Endothelial cell of umbilical vein (primary cell): ENCODE measurements at regions not wholly inside any gene's neighbourhood (a gene's known extent, or its start where the extent isn't known, plus 50 kb on each side); places are given as distances from the start of the nearest gene placed in this dataset.

Source experiments
- BruUV-seq: library from RNA; stranded (reverse); fragments of 400-500 nt; replicated peaks from 2 replicates; lab custom pipeline; 2021; lab: Mats Ljungman, UMichigan
- CTCF ChIA-PET: fragments of 300-600, 350-600 bp; sonication (Branson Sonifier 250); formaldehyde crosslinking; loops from one replicate; lab custom pipeline; 2021; ENCODE audit warnings: antibody characterized with exemption, inconsistent platforms; lab: Charles Lee
- POLR2A ChIA-PET: fragments of 300-600, 350-600 bp; sonication (Branson Sonifier 250); formaldehyde crosslinking; loops from one replicate; lab custom pipeline; 2021; ENCODE audit warnings: antibody characterized with exemption, inconsistent platforms; lab: Charles Lee
- DNase-seq: peaks from one replicate; pipeline ENCODE4 v3.0.0-alpha.2; 2011; ENCODE audit warnings: low read depth, low spot score
- FAIRE-seq: peaks from 2 replicates; lab custom pipeline; 2011; peaks lifted over from hg19 to GRCh38; lab: Jason Lieb, UNC
- H2AFZ ChIP-seq: 2 replicates; pipeline ENCODE4 v1.6.0; 2012; ENCODE audit warnings: low read depth, low read length, control low read depth, inconsistent platforms
- H3K27ac ChIP-seq: 2 replicates; pipeline ENCODE4 v1.5.1; 2011; ENCODE audit warnings: low read depth, mild to moderate bottlenecking, control low read depth, low read length, moderate library complexity; ENCODE audit not compliant: insufficient read depth
- H3K27me3 ChIP-seq, 2 experiments: 2 replicates each; pipeline versions ENCODE4 v1.6.0 to v1.6.1; 2011; ENCODE audit warnings: low read length in 2 of 2, mixed read lengths in 1 of 2; ENCODE audit not compliant: control insufficient read depth in 2 of 2, insufficient read depth in 2 of 2
- H3K36me3 ChIP-seq, 2 experiments: 2 replicates in 1 of 2; 3 replicates in 1 of 2; pipeline ENCODE4 v1.5.1; 2011; ENCODE audit warnings: low read length in 2 of 2, mild to moderate bottlenecking in 1 of 2, moderate library complexity in 1 of 2; ENCODE audit not compliant: control insufficient read depth in 2 of 2, insufficient read depth in 2 of 2; ENCODE audit errors: extremely low read depth in 1 of 2
- H3K4me1 ChIP-seq: 3 replicates; pipeline ENCODE4 v1.5.1; 2011; ENCODE audit warnings: mild to moderate bottlenecking, low read length; ENCODE audit not compliant: control insufficient read depth, insufficient read depth; ENCODE audit errors: extremely low read depth
- H3K4me2 ChIP-seq: 2 replicates; pipeline ENCODE4 v1.6.1; 2011; ENCODE audit warnings: low read length, control low read depth, mixed read lengths; ENCODE audit not compliant: insufficient read depth
- H3K4me3 ChIP-seq, 3 experiments: fragments of 200-600 bp in 1 of 3; sonication (generic), shearing (Covaris generic) in 1 of 3; replicated peaks in 1 of 3; 2 replicates each; pipeline ENCODE4 v1.5.1; 2011 to 2016; ENCODE audit warnings: control low read depth in 3 of 3, low read length in 3 of 3, mild to moderate bottlenecking in 2 of 3, inconsistent platforms in 1 of 3, low read depth in 1 of 3, moderate library complexity in 1 of 3; ENCODE audit not compliant: insufficient read depth in 1 of 3
- H3K79me2 ChIP-seq: 2 replicates; pipeline ENCODE4 v1.6.0; 2012; ENCODE audit warnings: low read length, inconsistent platforms; ENCODE audit not compliant: control insufficient read depth, insufficient read depth
- H3K9ac ChIP-seq: replicated peaks from 2 replicates; pipeline ENCODE3; 2011; ENCODE audit warnings: low read length, control low read depth; ENCODE audit not compliant: insufficient read depth; ENCODE audit errors: extremely low read depth
- H3K9me1 ChIP-seq: replicated peaks from 3 replicates; pipeline ENCODE4 v1.6.0; 2011; ENCODE audit warnings: mild to moderate bottlenecking, low read length; ENCODE audit not compliant: control insufficient read depth, insufficient read depth; ENCODE audit errors: extremely low read depth
- H3K9me3 ChIP-seq: replicated peaks from 2 replicates; pipeline ENCODE4 v1.5.1; 2012; ENCODE audit warnings: low read length, inconsistent platforms; ENCODE audit not compliant: control insufficient read depth, insufficient read depth
- H4K20me1 ChIP-seq: replicated peaks from 2 replicates; pipeline ENCODE3; 2011; ENCODE audit warnings: mild to moderate bottlenecking, low read length; ENCODE audit not compliant: control insufficient read depth, insufficient read depth; ENCODE audit errors: extremely low read depth
- CTCF ChIP-seq, 2 donors: IDR thresholded peaks; 1 replicate in 1 of 2; 2 replicates in 1 of 2; pipeline ENCODE4 v1.5.1; 2011; ENCODE audit warnings: low read length in 2 of 2, mild to moderate bottlenecking in 2 of 2, moderate library complexity in 2 of 2, control low read depth in 1 of 2, inconsistent platforms in 1 of 2, low read depth in 1 of 2; ENCODE audit not compliant: insufficient read depth in 1 of 2; ENCODE audit errors: extremely low read depth in 1 of 2
- EZH2 ChIP-seq: IDR thresholded peaks from 2 replicates; pipeline ENCODE4 v1.6.1; 2012; ENCODE audit warnings: borderline replicate concordance, low read depth, mild to moderate bottlenecking, moderate library complexity, low read length, inconsistent platforms; ENCODE audit not compliant: severe bottlenecking
- FOS ChIP-seq: IDR thresholded peaks from 2 replicates; pipeline ENCODE4 v1.6.1; 2011; ENCODE audit warnings: mild to moderate bottlenecking, low read length, moderate library complexity, borderline replicate concordance; ENCODE audit not compliant: insufficient read depth
- GATA2 ChIP-seq: IDR thresholded peaks from 2 replicates; pipeline ENCODE4 v1.7.0; 2011; ENCODE audit warnings: low read depth, mild to moderate bottlenecking, moderate library complexity, mixed read lengths, low read length; ENCODE audit not compliant: insufficient read length, insufficient read depth
- JUN ChIP-seq: IDR thresholded peaks from 2 replicates; pipeline ENCODE4 v1.6.1; 2011; ENCODE audit warnings: borderline replicate concordance, low read depth; ENCODE audit not compliant: insufficient read length, insufficient read depth
- MYC ChIP-seq: IDR thresholded peaks from one replicate; pipeline ENCODE4 v1.6.1; 2011; ENCODE audit warnings: mild to moderate bottlenecking, low read depth, low read length
- POLR2A ChIP-seq: IDR thresholded peaks from 2 replicates; pipeline ENCODE4 v1.6.1; 2012; ENCODE audit warnings: low read depth, mild to moderate bottlenecking, control low read depth, low read length
- POLR2AphosphoS5 ChIP-seq: IDR thresholded peaks from 2 replicates; pipeline ENCODE4 v1.6.1; 2012; ENCODE audit warnings: low read depth, mild to moderate bottlenecking, control low read depth, low read length, moderate library complexity; ENCODE audit not compliant: insufficient read depth
- dilution Hi-C: fragments of 300-500 bp; cut with MboI; formaldehyde crosslinking; loops from one replicate; pipeline ENCODE4 v1.15.0; 2019; ENCODE audit warnings: low sequenced_read_pairs; ENCODE audit not compliant: extremely low pct_ligation_motif_present
- intact Hi-C: fragments of 100-400 bp; cut with micrococcal nuclease; formaldehyde crosslinking; loops from one replicate; pipeline ENCODE4 v1.10.0; 2022
- TF ChIP-seq, protein P1 (sequence below): IDR thresholded peaks from 2 replicates; pipeline ENCODE4 v1.6.1; 2011; ENCODE audit not compliant: insufficient read depth, insufficient read length

GRCh38 chr4:149140841-149141240, 674.8 kb downstream of the IQCM start:
- ChIA-PET CTCF (interaction anchor here (1.5 kb wide), 1 partner anchor 28 kb away, joined by 3 read pairs; no protein-coding TSS in a partner anchor), POLR2A (no interaction called here)
- DNase-seq (no peak), FAIRE-seq (no peak)
- Histone ChIP-seq H3K9me3 (no peaks in the 10 kb centered on the region), H3K4me3 (no peak overlapping the region), H2AFZ (no peak overlapping the region), H3K36me3 (no peaks in the 10 kb centered on the region), H3K9me1 (no peaks in the 10 kb centered on the region), H3K79me2 (no peaks in the 10 kb centered on the region), H4K20me1 (no peaks in the 10 kb centered on the region), H3K27me3 (no peaks in the 10 kb centered on the region), H3K4me2 (no peak overlapping the region), H3K27ac (no peak overlapping the region), H3K9ac (no peak overlapping the region), H3K4me1 (no peaks in the 10 kb centered on the region)
- dilution Hi-C loops = no loop called here
- intact Hi-C loops = no loop called here
- TF ChIP-seq, protein P1, sequence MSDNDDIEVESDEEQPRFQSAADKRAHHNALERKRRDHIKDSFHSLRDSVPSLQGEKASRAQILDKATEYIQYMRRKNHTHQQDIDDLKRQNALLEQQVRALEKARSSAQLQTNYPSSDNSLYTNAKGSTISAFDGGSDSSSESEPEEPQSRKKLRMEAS = no peak
- no peak for TF ChIP-seq JUN
- BruUV-seq = no TSS peak

- TF ChIP-seq JUN = no peak
- TF ChIP-seq GATA2 = no peak
- TF ChIP-seq FOS = no peak
- no peak for TF ChIP-seq EZH2
- no peak for TF ChIP-seq CTCF (IDR thresholded peaks at IDR 0.05; ENCODE audit: extremely low read depth in 1 of 2, insufficient read depth in 1 of 2, low read depth in 1 of 2, low read length in 2 of 2)
- TF ChIP-seq, protein P1 = no peak
- no peak for TF ChIP-seq POLR2AphosphoS5
- TF ChIP-seq POLR2A = no peak
- no peak for TF ChIP-seq MYC
- H3K4me2 ChIP-seq = no peak overlapping the region
- no peaks in the 10 kb centered on the region for H3K36me3 ChIP-seq
- H3K9me1 ChIP-seq = no peaks in the 10 kb centered on the region
- H3K27me3 ChIP-seq = no peaks in the 10 kb centered on the region
- FAIRE-seq (no peak), DNase-seq (no peak)
- no peak overlapping the region for H3K27ac ChIP-seq
- dilution Hi-C loops (no loop called here), intact Hi-C loops (no loop called here)
- BruUV-seq = no TSS peak
- no peak overlapping the region for H3K4me3 ChIP-seq
- ChIA-PET POLR2A (no interaction called here), CTCF (no interaction called here)
- H3K79me2 ChIP-seq = no peaks in the 10 kb centered on the region
- H3K9ac ChIP-seq = no peak overlapping the region
- H3K4me1 ChIP-seq = no peaks in the 10 kb centered on the region
- H4K20me1 ChIP-seq = no peaks in the 10 kb centered on the region
- no peaks in the 10 kb centered on the region for H3K9me3 ChIP-seq
- no peak overlapping the region for H2AFZ ChIP-seq
Observed at GRCh38 chr4:149136951-149137620, 678.6 kb downstream of the IQCM start.
